Activated CD4-positive, alpha-beta T cell treated with anti-CD3 and anti-CD28 coated beads, Interleukin-2, amount 10 ng/mL, durations not matched to agents 7 days and 5 days (primary cell): ENCODE measurements at regions not wholly inside any gene's neighbourhood (a gene's known extent, or its start where the extent isn't known, plus 50 kb on each side); places are given as distances from the start of the nearest gene placed in this dataset.

Experiments
- CTCF ChIA-PET: fragments of 350-600 bp; sonication (Branson Sonifier 250); formaldehyde crosslinking; loops from one replicate; lab custom pipeline; 2021; ENCODE audit warnings: antibody characterized with exemption; lab: Charles Lee
- POLR2A ChIA-PET: fragments of 350-600 bp; sonication (Branson Sonifier 250); formaldehyde crosslinking; loops from one replicate; lab custom pipeline; 2021; ENCODE audit warnings: antibody characterized with exemption; lab: Charles Lee
- DNase-seq: peaks from one replicate; pipeline ENCODE4 v3.0.0-alpha.2; 2020
- H3K27ac Mint-ChIP-seq: one replicate; pipeline ENCODE4 v1.8.0; 2021; ENCODE audit warnings: mild to moderate bottlenecking, moderate library complexity, mixed read lengths
- H3K27me3 Mint-ChIP-seq: one replicate; pipeline ENCODE4 v1.8.0; 2021; ENCODE audit warnings: mixed read lengths
- H3K36me3 Mint-ChIP-seq: one replicate; pipeline ENCODE4 v1.8.0; 2021; ENCODE audit warnings: low read depth, mixed read lengths
- H3K4me1 Mint-ChIP-seq: one replicate; pipeline ENCODE4 v1.8.0; 2021; ENCODE audit warnings: mixed read lengths
- H3K4me3 Mint-ChIP-seq: one replicate; pipeline ENCODE4 v1.8.0; 2021; ENCODE audit warnings: mild to moderate bottlenecking, moderate library complexity, mixed read lengths
- H3K9me3 Mint-ChIP-seq: one replicate; pipeline ENCODE4 v1.8.0; 2021; ENCODE audit warnings: mixed read lengths

DNA sequence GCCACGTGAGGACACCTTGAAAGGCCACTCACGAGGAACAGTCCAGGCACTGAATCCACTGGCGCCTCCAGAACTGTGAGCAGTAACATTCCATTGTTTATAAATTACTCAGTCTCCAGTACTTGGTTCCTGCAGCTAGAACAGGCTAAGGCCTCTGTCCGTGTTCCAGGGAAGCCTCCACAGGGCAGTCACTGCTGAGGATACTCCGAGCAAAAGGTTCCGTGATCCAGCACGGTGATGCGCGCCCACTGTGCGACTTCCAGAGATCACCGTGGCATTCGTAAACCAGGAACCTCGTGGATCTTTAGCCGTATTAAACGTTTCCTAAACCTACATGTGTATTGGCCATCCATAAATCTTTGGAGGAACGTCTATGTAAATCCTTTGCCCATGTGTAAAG is 51.5 kb upstream of the SALL3 start:
- Mint-ChIP-seq H3K27me3 (no peaks in the 10 kb centered on the region), H3K36me3 (no peaks in the 10 kb centered on the region), H3K9me3 (no peaks in the 10 kb centered on the region), H3K4me3 (no peak overlapping the region), H3K4me1 (no peaks in the 10 kb centered on the region), H3K27ac (no peak overlapping the region)
- DNase-seq, result no peak
- CTCF ChIA-PET, result no interaction called here
- POLR2A ChIA-PET, result no interaction called here

DNA sequence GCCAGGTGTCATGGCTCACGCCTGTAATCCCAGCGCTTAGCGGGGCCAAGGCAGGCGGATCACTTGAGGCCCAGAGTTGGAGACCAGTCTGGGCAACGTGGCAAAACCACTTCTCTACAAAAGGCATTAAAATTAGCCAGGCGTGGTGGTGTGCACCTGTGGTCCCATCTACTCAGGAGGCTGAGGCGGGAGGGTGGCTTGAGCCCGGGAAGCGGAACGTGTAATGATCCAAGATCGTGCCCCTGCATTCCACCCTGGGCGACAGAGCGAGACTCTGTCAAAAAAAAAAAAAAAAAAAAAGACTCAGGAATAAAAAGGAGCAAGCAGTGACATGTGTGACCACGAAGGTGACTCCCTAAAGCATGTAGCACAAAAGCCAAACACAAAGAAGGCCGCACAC is 50.1 kb upstream of the SALL3 start:
- H3K4me1 Mint-ChIP-seq, result no peaks in the 10 kb centered on the region
- H3K9me3 Mint-ChIP-seq, result no peaks in the 10 kb centered on the region
- no peak overlapping the region for H3K27ac Mint-ChIP-seq
- CTCF ChIA-PET, result no interaction called here
- DNase-seq, result no peak
- no peaks in the 10 kb centered on the region for H3K27me3 Mint-ChIP-seq
- no peak overlapping the region for H3K4me3 Mint-ChIP-seq
- no peaks in the 10 kb centered on the region for H3K36me3 Mint-ChIP-seq
- POLR2A ChIA-PET, result no interaction called here
